GM18499 (cell line): ENCODE measurements at regions not wholly inside any gene's neighbourhood (a gene's known extent, or its start where the extent isn't known, plus 50 kb on each side); places are given as distances from the start of the nearest gene placed in this dataset.
"Not testable (repeated sequence)": the region's sequence is repeated elsewhere in the genome, so short reads cannot be mapped to it uniquely, and the experiment has no call there.

Experiments used
- ATAC-seq: cut with Tn5 transposase; IDR thresholded peaks from one replicate; pipeline ENCODE4 v1.9.1; 2021; ENCODE audit warnings: moderate number of reproducible peaks; ENCODE audit not compliant: insufficient read depth, unreplicated experiment

DNA sequence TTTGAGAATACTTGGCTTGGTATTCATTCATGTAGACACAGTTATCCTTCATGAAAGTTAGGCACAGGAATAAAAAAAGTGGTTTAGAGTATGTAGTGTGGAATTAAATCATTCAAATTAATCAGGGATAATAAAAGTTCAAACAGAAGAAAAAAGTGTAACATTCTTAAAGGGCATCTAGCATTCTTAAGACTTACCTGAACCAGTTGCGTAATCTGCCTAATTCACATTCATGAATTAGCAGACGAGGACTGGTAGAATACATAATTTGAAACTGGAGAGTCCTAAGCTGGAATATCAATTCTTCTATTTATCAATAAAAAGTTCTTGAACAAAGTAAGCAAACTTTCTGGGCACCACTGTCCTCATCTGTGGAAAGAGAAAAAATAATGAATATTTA lies 157.0 kb upstream of the DEPDC1 start:
- no peak for ATAC-seq

DNA sequence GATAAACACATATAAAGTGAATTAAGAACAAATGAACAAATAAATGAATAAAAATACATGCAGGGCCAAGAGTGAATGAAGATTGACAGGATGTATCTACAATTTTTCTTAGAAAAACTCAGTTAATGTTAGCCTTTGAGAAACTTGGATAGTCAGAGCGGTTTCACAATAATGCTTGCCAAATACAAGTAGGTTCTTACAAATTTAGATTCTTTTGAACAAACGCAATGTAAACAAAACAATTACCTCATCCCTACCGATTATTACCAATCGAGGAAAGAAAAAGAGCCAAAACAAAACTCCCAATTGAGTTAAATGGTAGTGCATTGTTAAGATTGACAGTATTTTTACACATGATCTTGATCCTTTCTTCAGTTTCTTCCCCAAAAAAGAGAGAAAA lies 176.9 kb upstream of the DEPDC1 start:
- no peak for ATAC-seq

DNA sequence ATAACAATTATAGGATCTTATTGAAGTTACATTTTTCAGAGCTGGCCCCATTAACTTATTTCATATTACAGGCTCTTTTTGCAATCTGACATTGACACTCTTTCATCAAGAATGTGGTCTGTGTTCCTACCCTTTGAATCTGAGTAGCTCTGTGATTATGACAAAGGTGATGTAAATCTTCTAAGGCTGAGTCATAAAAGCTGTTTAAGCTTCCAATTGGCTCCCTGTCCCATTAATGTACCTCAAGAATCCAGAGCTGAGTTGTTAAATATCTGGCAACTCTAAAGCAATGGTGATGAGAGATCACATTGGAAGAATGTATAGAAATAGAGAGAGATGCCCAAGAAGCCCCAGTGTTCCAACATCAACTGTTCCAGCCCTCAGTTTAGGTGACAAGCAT lies 178.5 kb upstream of the DEPDC1 start:
- no peak for ATAC-seq

DNA sequence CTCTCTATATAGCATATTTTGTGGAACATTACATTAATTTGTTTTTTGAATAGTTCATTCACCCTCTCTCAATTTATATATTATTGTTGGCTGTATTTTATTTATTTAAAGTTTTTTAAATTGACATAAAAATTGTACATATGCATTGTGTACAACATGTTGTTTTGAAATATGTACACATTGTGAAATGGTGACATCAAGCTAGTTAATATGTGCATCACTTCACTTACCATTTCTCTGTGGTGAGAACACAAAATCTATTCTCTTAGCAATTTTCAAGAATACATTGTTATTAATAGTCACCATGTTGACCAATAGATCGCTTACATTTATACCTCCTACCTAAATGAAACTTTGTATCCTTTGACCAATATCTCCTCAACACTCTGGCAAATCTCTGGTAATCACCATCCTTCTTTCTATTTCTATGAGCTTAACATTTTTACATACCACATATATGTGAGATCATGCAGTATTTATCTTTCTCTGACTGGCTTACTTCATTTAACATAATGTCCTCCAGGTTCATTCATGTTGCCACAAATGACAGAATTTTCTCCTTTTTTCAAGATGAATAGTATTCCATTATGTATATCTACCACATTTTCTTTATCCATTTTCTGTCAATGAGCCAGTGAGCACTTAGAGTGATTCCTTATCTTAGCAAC lies 180.9 kb upstream of the DEPDC1 start:
- no peak for ATAC-seq

DNA sequence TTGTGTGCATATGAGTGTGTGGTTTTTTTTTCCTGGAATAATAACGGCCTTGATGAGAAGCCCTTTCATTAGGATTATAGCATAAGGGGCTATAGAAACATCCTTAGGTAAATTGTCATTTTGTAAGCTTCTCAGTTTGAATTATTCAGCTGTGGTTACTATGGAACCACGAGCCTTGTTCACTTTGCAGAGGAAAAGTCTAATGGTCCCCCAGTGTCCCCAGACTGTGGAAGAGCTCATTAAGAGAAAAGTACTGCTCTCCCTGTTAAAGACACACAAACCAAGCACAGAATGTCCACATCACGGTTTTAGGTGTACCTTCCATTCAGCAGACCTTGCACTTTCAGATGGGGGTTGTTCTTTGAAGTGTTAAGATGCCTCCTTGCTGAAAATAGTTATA lies 199.3 kb upstream of the DEPDC1 start:
- ATAC-seq = no peak

DNA sequence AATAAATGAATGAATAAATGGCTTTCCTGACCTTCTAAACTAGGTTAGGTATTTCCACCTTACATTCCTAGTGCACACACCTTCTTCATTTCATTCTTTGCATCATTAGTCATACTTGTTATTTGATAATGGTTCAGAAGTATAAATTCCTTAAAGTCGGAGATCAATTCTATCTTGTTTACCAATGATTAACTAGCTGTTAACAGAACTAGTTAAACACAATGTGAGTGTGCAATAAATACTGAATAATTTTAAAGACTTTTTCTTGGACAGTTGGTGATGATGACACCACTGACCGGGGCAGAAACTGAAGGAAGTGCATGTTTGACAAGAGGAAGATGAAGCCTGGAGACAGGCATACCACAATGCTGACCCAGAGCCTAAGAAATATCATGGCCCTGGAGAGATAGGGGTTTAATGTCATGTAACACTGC lies 207.1 kb upstream of the DEPDC1 start:
- no peak for ATAC-seq

DNA sequence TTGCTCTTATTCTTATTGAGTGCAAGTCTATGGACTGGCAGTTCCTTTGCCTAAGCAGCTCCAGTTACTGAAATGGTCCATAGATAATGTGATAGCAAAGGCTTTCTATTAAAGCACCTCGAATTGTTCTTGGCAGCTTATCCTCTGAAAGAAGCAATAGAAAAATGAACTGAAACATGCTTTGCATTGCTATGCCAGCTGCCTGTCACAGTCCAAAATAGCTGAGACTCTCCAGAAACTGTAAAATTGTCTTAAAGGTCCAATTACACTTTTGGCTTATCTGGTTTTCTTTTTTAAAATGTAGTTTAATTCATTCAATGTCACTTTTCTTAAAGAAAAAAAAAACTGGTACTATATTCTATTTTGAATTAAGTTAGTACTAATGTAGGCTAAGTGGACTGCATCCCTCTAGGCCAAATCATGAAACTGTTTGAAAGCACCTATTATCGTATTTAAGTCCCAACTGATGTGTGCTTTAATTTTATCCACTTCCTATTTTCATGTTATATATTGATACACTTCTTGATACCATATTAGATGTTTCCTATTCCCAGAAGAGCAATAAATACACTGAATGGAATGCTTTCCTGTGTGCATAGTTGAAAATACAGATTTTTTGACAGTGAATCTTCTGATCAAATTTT lies 208.0 kb upstream of the DEPDC1 start:
- ATAC-seq = no peak

DNA sequence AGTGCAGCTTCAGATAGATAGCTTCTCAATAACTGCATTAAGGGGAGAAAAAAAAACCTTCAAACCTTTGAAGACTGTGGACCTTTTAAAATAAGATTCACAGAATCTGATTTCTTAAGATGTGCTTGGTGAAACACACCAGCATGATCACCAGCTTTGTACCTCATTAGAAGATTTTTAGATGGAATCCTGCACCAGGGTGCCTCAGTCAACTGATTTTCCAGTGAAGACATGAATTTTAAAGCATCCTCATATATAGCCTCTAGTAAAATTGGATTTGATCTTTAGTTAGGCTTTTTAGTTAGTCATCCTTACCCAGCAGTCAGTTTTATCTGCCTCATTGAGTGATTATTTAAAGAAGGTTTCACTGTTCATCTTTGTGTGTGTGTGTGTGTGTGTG lies 208.6 kb upstream of the DEPDC1 start:
- no peak for ATAC-seq

DNA sequence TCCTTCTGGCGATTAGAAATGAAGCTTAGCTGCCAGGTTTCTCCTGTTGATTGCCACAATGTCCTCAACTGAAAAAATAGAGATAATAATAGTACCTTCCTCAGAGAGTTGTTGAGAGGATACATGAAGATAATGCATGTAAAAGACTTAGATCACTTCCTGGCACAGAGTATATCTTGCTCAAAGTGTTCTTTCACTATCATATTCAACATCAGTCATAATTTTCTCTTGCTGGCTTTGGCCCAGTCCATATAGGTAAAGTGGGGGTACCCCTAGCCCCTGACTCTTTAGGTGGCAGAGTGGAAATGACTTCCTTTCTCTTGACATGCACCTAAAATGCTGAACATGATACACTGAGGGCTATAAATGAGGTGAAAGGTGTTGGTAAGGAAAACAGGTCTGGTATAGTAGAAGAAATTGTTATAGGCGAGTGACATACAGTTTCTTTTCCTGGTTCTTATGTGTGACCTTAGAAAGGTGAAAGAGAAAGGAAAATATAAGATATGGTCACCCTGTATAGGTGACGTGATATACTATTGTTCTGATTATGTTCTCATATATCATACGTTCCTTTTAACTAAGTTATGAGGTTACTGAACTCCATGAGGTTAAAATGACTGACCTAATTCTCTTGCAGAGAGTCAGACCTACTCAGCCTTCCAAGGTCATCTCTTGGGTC lies 209.9 kb upstream of the DEPDC1 start:
- ATAC-seq = no peak

DNA sequence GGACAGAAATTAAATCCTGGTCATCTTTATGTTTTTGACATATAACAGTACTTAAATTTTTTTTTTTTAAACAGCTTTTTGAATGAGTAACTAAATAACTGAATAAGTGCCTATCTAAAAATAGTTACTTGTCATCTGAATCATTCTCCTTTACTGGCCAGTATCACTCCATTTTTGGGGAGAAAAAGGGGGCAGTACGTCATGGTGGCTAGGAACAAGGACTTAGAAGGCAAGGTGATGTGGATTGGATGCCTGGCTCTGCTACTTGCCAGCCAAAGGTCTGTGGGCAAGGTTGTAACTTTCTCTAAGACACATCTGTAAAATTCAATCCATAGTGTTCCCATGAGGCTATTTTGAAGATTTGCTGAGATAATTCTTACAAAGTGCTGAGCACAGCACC lies 220.4 kb upstream of the DEPDC1 start:
- ATAC-seq = no peak

DNA sequence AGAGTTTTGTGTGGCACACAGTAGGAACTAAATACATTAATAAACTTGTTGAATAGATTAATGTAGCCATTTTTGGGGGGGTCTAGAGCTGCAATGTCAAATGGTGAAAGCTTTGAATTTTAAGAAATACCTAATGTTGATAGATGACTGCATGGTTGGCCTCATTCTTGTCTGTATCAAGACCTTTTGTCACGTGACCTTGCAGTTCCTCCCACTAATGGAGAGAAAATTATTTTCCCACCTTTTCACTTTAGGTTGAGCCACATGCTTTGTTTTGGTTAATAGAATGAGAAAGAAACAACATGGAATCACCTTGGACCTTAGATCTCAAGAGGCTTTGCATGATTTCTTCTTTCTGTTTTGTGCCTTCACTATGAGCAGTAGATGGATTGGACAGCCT lies 223.6 kb upstream of the DEPDC1 start:
- ATAC-seq = no peak

DNA sequence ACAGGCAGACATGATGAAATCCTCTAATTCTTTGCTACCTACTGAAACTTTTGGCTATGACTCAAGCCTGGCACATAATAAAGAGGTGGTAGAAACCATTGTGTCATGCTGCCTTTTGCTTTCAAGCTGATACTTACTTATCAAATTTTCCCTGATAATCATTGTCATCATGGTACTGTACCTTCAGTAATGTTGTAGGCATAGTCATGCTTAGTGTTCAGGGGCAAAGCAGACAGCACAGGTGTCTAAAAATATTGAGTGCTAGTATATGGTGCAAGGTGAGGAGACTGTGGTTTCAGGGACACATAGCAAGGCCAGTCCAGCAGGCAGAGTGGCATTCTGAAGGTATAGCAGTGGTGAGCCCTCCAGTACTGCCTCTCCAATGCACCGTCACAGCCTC lies 226.9 kb upstream of the DEPDC1 start:
- ATAC-seq = no peak

DNA sequence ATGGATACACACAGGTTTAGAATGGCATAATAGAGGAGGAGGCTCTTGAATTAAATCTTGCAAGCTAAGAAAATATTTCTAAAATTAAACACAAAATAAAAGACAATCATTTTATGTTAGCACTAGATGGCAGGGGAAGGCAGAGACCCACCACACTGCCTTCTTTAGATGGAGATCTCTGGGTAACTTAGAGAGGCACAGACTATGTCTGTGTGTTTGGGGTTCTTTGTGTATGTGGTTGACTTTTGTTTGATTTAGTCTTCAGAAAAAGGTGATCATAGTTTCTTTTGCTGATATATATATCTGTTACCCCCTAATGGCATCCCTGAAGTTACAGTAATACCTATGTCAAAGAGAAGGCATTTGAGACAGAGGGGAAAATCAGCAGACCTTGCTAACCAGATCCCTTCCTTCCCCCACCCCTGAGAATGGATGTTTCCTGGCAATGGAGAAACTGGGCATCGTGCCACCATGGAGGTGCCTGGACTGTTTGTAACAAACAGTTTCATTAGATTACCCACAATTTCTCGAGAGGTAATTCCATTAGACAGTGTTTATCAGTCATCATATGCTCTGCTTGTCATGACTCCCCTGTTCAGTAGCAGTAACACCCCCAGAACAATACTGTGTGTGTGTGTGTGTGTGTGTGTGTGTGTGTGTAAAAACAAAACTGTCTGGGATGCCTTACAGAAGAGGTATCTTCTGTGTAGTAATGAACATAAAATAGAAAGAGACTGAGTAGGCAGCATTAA lies 228.3 kb upstream of the DEPDC1 start:
- no peak for ATAC-seq

DNA sequence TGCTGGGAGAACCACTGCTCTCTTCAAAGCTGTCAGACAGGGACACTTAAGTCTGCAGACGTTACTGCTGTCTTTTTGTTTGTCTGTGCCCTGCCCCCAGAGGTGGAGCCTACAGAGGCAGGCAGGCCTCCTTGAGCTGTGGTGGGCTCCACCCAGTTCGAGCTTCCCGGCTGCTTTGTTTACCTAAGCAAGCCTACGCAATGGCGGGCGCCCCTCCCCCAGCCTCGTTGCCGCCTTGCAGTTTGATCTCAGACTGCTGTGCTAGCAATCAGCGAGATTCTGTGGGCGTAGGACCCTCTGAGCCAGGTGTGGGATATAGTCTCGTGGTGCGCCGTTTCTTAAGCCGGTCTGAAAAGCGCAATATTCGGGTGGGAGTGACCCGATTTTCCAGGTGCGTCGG lies 242.6 kb upstream of the DEPDC1 start:
- ATAC-seq = not testable (repeated sequence)

DNA sequence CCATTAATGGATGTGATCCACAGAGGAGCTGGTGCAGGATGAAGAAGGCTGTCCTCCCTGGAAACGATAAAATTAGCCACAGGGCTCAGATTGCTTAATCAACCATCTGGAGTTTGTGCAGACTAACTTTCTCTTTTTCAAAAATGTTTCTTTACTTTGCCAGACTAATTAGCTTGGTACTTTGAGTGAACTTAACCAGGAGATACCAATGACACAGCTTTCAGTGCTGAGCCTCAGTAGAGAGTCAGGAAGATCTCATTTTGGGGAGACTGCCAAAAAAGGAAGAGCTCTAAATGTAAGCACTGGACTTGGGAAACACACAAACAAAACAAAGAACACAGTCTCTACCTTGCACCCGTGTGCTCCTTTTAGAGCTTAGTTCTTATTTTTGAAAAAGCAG lies 248.1 kb upstream of the DEPDC1 start:
- ATAC-seq = no peak

DNA sequence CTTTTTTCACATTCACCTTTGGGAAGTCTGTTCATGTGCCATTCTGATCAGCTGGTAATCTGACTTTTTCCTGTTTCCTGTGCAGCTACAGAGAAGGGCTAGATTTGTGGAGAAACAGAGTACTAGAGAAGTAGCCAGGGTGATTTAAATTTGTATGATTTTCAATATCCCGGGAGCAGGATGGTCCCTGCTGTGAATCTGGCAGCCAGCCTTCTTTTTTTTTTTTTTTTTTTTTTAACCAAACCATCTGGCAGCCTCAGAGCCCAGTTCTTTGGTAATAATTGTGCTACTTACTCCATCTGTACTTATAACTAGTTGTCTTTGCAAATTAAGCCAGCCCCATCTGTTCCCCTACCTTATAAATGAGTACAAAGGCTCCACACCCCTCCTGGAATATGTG lies 248.6 kb upstream of the DEPDC1 start:
- ATAC-seq = no peak

DNA sequence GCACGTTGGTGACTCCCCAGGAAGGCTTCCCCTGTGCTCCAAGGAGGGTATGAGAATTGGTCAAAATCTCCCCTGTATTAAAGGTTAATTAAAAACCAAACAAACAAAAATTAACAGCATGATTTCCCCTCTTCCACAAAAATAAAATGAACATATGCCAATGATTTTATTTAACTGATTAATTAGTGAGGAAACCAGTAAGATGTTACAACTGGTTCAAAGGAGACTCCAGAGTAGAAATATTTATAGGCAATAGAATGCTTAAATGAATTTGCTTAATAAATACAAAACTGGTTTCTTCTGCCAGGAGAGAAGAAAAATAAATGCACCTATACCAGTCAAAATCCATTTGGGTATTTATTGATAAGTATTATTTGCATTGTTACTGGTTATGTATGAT lies 249.5 kb upstream of the DEPDC1 start:
- ATAC-seq = no peak

DNA sequence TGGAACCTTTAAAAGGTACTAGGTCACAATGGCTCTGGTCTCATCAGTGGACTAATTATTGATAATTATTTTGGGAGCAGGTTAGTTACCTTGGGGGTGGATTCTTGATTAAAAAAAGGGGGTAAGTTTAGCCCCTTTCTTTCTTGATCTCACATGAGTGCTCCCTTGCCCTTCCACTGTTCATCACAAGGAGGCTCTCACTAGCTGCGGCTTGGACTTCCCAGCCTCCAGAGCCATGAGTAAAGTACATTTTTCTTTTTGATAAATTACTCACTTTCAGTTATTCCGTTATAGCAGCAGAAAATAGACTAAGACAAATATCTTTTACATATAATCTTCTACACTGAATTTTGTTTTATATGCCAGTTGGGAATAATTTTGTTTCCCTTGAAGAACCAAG lies 254.8 kb upstream of the DEPDC1 start:
- no peak for ATAC-seq

DNA sequence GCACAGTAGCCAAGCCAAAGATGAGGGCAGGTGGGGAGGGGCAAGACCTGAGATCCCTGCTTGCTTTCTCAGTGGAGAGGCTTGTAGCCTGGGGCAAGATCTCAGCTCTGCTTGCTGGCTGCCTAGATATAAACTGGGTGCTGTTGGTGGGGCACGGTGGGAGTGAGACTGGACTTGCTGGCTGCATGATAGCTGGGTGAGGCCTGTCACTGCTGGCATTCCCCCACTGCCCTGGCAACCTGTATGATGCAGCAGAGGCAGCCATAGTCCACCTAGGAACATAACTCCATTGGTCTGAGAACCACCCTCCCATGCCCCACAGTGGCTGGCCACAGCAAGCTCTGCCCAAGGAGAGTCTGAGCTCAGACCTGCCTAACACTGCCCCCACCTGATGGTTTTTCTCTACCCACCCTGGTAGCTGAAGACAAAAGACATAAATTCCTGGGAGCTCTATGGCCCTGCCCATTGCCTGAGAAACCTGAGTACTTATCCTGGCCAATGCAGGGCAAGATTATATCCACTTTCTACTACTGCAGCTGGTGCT lies 261.9 kb upstream of the DEPDC1 start:
- ATAC-seq = no peak

DNA sequence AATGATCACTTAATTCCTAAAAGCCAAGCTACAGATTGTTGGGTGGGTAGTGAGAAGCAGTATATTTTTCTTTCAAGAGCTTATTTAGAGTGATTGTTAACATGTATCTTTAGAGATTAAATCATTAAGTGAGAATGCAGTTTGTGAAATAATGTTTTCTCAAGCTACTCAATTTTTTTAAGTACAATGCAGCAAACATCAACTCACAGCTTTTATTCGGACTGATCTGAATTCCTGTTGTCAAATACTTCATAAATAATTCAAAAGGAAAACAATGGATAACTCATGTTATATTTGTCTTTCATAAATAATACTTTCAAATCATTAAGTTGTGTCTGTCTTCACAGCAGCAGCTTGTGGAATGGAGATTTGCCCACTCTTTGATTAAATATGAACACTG lies 271.1 kb upstream of the DEPDC1 start:
- ATAC-seq = no peak

DNA sequence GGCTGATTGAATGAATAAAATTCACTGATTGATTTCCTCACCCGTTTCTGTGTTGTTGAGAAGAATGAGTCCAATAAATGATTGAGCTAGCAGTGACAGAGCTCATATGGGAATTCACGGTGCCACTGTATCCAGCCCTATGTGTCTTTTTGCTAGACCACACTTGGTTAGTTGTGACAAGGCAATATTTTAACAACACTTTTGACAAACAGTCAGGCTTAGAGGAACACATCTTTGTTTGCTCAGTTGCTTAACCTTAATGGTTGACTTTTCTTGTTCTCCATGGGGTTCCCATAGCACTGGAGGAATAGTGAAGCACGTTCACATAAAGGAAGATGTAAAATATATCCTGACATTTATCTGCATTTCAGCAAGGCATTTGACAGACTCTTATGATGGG lies 273.9 kb upstream of the DEPDC1 start:
- no peak for ATAC-seq
